ENCODE measurements at regions not wholly inside any gene's neighbourhood (a gene's known extent, or its start where the extent isn't known, plus 50 kb on each side); places are given as distances from the start of the nearest gene placed in this dataset.

DNA sequence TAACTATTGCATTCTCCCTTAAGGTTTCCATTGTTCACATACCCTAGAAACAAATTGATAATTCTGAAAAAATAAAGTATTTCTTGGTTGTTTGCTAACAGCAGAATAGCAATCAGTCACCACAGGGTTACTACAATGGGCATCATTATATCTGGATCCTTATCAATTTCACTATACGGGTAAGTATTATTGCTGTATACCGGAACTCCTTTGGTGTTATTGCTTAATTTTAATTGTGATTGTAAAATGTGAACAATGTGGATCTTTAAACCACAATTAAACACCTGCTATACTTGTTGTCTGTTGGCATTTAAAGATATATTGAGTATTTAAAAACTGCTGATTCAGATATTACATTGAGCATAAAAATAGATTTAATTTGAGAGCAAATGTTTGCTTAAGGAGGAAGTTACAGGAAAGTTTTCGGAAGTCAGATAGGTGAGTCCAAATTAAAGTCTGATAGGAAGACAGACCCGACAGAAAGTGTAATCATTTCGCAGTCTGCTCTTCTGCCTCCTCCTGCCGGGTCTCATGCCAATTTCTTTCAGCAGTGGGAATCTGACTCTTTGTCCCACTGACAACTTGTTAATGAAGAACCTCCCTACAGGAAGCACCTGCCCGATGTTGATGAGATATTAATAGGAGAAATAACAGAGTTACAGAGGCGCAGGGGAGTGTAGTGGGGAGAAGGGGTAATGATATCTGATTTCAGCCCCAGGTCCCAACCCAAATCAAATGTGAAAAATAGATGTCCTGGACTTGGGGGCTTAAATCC, 169.7 kb upstream of the TBC1D5 start:
- H3K4me3 ChIP-seq (ENCODE audit: low read depth, low read length) = no peak overlapping the region
- TF ChIP-seq, protein P1, sequence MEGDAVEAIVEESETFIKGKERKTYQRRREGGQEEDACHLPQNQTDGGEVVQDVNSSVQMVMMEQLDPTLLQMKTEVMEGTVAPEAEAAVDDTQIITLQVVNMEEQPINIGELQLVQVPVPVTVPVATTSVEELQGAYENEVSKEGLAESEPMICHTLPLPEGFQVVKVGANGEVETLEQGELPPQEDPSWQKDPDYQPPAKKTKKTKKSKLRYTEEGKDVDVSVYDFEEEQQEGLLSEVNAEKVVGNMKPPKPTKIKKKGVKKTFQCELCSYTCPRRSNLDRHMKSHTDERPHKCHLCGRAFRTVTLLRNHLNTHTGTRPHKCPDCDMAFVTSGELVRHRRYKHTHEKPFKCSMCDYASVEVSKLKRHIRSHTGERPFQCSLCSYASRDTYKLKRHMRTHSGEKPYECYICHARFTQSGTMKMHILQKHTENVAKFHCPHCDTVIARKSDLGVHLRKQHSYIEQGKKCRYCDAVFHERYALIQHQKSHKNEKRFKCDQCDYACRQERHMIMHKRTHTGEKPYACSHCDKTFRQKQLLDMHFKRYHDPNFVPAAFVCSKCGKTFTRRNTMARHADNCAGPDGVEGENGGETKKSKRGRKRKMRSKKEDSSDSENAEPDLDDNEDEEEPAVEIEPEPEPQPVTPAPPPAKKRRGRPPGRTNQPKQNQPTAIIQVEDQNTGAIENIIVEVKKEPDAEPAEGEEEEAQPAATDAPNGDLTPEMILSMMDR (IDR thresholded peaks at IDR 0.05; ENCODE audit: insufficient read depth, low read depth, low read length) = no peak
- no peaks in the 10 kb centered on the region for H3K36me3 ChIP-seq (ENCODE audit: control insufficient read depth, insufficient read depth, low read length)
- DNase-seq (ENCODE audit: low read depth) = no peak
- ChIA-PET POLR2A (no interaction called here), CTCF (no interaction called here)
- H3K27me3 ChIP-seq (ENCODE audit: control insufficient read depth, insufficient read depth, low read length) = no peaks in the 10 kb centered on the region

DNA sequence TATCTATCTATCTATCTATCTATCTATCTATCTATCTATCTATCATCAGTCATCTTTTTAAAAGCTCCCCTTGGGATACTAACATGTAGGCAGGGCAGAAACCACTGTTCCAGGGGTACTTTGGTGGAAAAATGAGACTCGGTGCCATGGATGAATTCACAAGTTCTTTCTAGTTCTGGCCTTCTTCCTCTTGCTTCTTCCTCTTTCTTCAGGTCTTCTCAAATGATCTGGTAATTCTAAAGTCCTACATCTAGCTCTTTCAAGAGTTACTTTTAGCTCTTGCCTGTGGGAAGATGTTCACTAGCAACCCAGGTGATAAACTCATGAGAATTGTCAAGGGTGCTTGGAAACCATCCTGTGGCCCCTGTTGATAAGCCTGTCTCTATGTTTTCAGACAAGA, 168.5 kb upstream of the TBC1D5 start:
- ChIA-PET POLR2A (no interaction called here), CTCF (no interaction called here)
- no peak for DNase-seq (ENCODE audit: low read depth)
- Histone ChIP-seq H3K4me3 (ENCODE audit: low read depth, low read length) (no peak overlapping the region), H3K27me3 (ENCODE audit: control insufficient read depth, insufficient read depth, low read length) (no peaks in the 10 kb centered on the region), H3K36me3 (ENCODE audit: control insufficient read depth, insufficient read depth, low read length) (no peaks in the 10 kb centered on the region)
- TF ChIP-seq, protein P1 (IDR thresholded peaks at IDR 0.05; ENCODE audit: insufficient read depth, low read depth, low read length) = no peak

DNA sequence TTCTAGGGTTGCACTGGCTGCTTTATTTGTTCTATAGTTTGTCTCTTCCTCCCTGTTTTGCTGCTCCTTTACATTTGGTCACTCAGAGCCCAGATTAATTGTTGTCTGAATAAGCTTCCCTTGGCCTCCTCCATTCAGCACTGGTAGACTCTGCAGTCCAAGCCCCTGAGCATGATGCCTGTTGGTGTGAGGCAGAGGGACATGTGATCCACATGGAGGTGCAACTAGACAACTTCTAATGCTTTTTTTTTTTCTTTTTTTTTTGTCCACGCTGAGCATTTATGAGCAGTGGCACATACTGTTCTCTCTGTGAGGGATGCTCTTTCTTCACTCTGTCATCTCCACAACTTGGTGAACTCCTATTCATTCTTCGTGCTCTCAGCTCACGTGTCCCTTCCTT, 167.3 kb upstream of the TBC1D5 start:
- DNase-seq (ENCODE audit: low read depth) = no peak
- H3K27me3 ChIP-seq (ENCODE audit: control insufficient read depth, insufficient read depth, low read length) = no peaks in the 10 kb centered on the region
- TF ChIP-seq, protein P1 (IDR thresholded peaks at IDR 0.05; ENCODE audit: insufficient read depth, low read depth, low read length) = no peak
- H3K4me3 ChIP-seq (ENCODE audit: low read depth, low read length) = no peak overlapping the region
- H3K36me3 ChIP-seq (ENCODE audit: control insufficient read depth, insufficient read depth, low read length) = no peaks in the 10 kb centered on the region
- CTCF ChIA-PET = interaction anchor here (0.6 kb wide), 1 partner anchor 536 kb away, joined by 5 read pairs; no protein-coding TSS in a partner anchor
- POLR2A ChIA-PET = no interaction called here

DNA sequence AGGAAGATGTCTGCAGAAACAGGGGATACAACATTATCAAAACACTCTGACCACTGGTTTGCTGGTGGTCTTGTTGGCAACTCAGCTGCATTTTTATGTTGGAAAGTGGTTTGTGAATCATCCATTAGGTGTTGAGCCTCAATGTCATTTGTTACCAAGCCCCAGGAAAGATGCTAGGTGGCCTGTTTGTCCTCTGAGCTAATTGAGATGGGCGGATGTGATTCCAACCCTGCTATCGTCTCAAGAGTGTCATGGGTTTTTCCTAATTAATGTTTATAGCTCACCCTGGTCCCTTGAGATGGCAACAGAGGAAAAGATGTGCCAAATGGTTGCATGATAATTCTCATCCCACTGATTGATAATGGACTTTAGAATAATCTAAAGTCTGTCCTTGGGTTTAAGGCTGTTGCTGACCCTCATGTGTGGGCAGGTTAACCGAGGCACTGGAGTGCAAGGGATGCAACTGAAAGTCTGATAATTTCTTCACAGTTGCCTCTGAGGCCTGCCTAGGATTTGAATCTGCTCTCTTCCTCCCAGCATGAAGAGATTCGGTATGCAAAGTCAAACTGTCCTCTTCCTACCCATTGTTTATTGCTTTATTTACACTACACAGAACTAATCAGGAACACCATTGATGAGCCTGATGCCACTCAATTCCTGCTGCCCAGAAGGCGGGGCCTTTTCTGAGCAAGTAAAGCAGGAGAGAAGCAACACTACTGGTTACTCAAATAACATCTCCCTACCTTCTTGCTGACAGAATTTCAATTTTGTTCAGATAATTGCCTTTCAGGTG, 166.2 kb upstream of the TBC1D5 start:
- DNase-seq (ENCODE audit: low read depth) = no peak
- ChIA-PET POLR2A (no interaction called here), CTCF (no interaction called here)
- Histone ChIP-seq H3K27me3 (ENCODE audit: control insufficient read depth, insufficient read depth, low read length) (no peaks in the 10 kb centered on the region), H3K4me3 (ENCODE audit: low read depth, low read length) (no peak overlapping the region), H3K36me3 (ENCODE audit: control insufficient read depth, insufficient read depth, low read length) (no peaks in the 10 kb centered on the region)
- TF ChIP-seq, protein P1 (IDR thresholded peaks at IDR 0.05; ENCODE audit: insufficient read depth, low read depth, low read length) = no peak

DNA sequence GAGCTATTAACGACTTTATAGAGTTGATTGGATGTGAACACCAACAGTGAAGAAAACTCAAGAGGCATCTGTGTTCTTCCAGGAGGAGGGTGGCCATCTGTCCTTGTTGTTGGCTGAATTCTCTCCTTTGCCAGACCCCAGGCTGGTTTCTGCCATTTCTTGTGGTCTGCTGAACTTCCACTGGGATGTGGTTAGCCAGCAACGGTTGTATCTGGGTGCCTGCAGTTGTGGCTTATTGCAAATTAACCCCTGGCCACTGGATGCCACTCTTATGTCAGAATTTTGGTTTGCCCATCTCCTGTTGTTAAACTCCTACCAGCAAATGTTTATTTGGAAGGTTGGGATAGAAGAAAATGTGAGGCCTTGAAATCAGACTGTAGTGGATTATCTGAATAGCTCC, 163.6 kb upstream of the TBC1D5 start:
- ChIA-PET CTCF (interaction anchor here (0.5 kb wide), 1 partner anchor 369 kb away, joined by 3 read pairs; no protein-coding TSS in a partner anchor), POLR2A (no interaction called here)
- Histone ChIP-seq H3K27me3 (ENCODE audit: control insufficient read depth, insufficient read depth, low read length) (no peaks in the 10 kb centered on the region), H3K4me3 (ENCODE audit: low read depth, low read length) (no peak overlapping the region), H3K36me3 (ENCODE audit: control insufficient read depth, insufficient read depth, low read length) (no peaks in the 10 kb centered on the region)
- TF ChIP-seq, protein P1 (IDR thresholded peaks at IDR 0.05; ENCODE audit: insufficient read depth, low read depth, low read length) = no peak
- no peak for DNase-seq (ENCODE audit: low read depth)

Measured in BJ (cell line).